ENCODE measurements at regions not wholly inside any gene's neighbourhood (a gene's known extent, or its start where the extent isn't known, plus 50 kb on each side); places are given as distances from the start of the nearest gene placed in this dataset.

DNA sequence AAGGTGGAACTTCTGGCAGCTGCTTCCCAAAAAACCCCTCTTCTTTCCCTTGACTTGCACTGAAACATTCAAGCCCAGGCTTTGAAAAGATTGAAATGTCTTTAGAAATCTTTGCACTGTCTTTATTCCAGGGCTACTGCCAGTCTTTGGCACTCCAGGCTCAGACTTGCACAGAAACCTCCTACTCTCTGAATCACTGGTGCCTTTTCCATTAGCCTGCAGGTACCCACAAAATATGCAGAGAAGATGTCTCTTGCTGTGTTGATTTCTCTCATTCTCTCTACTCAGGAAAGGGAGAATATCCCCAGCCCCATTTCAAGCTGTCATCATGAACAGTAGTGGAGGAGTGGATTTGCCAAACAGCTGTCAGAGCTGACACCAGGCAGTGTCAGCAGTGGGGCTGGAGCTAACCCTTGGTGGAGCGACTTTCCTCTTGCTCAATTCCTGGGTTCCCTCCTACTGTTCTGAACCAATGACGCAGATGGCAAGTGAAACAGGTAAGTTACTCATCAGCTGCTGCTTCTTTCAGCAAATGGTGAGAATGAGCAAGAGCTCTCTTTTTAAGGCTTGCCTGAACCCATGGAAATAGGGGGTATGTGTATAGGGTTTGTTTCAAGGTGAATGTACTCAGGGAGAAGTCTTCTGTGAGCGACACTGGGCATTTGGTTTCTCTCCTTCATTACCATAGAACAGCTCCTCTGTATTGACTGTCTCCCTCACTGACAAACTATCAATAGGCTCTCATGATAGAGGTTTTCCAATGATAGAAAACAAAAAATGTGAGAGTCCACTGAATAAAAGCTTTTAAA, 362.4 kb downstream of the ADRA2A start (continued):
- no peak for TF ChIP-seq BCL11A (tag by site-specific recombination; IDR thresholded peaks at IDR 0.05; ENCODE audit: low read depth)
- no peak for TF ChIP-seq PRDM1 (tag by site-specific recombination; IDR thresholded peaks at IDR 0.05)
- TF ChIP-seq, protein P1, sequence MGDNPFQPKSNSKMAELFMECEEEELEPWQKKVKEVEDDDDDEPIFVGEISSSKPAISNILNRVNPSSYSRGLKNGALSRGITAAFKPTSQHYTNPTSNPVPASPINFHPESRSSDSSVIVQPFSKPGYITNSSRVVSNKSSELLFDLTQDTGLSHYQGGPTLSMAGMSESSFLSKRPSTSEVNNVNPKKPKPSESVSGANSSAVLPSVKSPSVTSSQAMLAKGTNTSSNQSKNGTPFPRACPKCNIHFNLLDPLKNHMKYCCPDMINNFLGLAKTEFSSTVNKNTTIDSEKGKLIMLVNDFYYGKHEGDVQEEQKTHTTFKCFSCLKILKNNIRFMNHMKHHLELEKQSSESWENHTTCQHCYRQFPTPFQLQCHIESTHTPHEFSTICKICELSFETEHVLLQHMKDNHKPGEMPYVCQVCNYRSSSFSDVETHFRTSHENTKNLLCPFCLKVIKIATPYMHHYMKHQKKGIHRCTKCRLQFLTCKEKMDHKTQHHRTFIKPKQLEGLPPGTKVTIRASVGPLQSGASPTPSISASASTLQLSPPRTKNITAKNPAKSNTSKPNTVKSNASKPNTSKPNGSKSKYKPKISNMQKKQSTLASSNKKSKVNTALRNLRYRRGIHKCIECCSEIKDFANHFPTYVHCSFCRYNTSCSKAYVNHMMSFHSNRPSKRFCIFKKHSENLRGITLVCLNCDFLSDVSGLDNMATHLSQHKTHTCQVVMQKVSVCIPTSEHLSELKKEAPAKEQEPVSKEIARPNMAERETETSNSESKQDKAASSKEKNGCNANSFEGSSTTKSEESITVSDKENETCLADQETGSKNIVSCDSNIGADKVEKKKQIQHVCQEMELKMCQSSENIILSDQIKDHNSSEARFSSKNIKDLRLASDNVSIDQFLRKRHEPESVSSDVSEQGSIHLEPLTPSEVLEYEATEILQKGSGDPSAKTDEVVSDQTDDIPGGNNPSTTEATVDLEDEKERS (tag by site-specific recombination; IDR thresholded peaks at IDR 0.05) = no peak
- TF ChIP-seq ZNF423 (tag by site-specific recombination; IDR thresholded peaks at IDR 0.05) = no peak
- no peak for TF ChIP-seq YY2 (tag by site-specific recombination; IDR thresholded peaks at IDR 0.05)
- TF ChIP-seq, protein P2, sequence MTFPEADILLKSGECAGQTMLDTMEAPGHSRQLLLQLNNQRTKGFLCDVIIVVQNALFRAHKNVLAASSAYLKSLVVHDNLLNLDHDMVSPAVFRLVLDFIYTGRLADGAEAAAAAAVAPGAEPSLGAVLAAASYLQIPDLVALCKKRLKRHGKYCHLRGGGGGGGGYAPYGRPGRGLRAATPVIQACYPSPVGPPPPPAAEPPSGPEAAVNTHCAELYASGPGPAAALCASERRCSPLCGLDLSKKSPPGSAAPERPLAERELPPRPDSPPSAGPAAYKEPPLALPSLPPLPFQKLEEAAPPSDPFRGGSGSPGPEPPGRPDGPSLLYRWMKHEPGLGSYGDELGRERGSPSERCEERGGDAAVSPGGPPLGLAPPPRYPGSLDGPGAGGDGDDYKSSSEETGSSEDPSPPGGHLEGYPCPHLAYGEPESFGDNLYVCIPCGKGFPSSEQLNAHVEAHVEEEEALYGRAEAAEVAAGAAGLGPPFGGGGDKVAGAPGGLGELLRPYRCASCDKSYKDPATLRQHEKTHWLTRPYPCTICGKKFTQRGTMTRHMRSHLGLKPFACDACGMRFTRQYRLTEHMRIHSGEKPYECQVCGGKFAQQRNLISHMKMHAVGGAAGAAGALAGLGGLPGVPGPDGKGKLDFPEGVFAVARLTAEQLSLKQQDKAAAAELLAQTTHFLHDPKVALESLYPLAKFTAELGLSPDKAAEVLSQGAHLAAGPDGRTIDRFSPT (tag by site-specific recombination; IDR thresholded peaks at IDR 0.05) = no peak
- TF ChIP-seq ZNF433 (tag by site-specific recombination; IDR thresholded peaks at IDR 0.05; ENCODE audit: low read depth) = no peak

DNA sequence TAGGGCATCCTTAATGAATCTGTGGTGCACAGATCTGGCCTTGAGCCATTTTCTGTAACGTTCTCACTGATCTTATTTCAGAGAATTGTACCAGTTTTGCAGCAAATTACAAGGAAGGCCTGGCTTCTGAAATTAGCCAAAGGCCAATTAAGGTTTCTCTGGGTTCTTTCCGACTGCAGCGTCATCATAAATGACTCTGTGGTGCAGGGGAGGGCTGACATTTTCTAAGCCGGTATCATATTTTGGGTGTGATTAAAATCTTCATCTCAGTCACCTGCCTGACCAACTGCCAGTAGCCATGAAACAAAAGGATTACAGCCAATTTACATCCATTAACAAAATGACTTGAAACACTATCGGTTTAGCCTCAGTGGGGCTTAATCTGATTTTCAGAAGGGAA, 363.7 kb downstream of the ADRA2A start:
- ChIA-PET POLR2A (no interaction called here), CTCF (no interaction called here)
- no peak for TF ChIP-seq ZFP37 (tag by site-specific recombination; IDR thresholded peaks at IDR 0.05)
- no peak for TF ChIP-seq ZNF654 (tag by site-specific recombination; IDR thresholded peaks at IDR 0.05; ENCODE audit: low read depth)
- TF ChIP-seq, protein P3, sequence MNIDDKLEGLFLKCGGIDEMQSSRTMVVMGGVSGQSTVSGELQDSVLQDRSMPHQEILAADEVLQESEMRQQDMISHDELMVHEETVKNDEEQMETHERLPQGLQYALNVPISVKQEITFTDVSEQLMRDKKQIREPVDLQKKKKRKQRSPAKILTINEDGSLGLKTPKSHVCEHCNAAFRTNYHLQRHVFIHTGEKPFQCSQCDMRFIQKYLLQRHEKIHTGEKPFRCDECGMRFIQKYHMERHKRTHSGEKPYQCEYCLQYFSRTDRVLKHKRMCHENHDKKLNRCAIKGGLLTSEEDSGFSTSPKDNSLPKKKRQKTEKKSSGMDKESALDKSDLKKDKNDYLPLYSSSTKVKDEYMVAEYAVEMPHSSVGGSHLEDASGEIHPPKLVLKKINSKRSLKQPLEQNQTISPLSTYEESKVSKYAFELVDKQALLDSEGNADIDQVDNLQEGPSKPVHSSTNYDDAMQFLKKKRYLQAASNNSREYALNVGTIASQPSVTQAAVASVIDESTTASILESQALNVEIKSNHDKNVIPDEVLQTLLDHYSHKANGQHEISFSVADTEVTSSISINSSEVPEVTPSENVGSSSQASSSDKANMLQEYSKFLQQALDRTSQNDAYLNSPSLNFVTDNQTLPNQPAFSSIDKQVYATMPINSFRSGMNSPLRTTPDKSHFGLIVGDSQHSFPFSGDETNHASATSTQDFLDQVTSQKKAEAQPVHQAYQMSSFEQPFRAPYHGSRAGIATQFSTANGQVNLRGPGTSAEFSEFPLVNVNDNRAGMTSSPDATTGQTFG (tag by site-specific recombination; IDR thresholded peaks at IDR 0.05; ENCODE audit: borderline replicate concordance) = no peak
- TF ChIP-seq ZNF555 (tag by site-specific recombination; conservative IDR thresholded peaks at IDR 0.05) = no peak
- no peak for TF ChIP-seq ZNF558 (tag by site-specific recombination; IDR thresholded peaks at IDR 0.05)
- no peak for TF ChIP-seq ZBTB21 (tag by site-specific recombination; IDR thresholded peaks at IDR 0.05)
- no peak for TF ChIP-seq ZNF48 (tag by site-specific recombination; IDR thresholded peaks at IDR 0.05)
- no peak for TF ChIP-seq MYNN (tag by site-specific recombination; IDR thresholded peaks at IDR 0.05; ENCODE audit: borderline replicate concordance)
- TF ChIP-seq, protein P4, sequence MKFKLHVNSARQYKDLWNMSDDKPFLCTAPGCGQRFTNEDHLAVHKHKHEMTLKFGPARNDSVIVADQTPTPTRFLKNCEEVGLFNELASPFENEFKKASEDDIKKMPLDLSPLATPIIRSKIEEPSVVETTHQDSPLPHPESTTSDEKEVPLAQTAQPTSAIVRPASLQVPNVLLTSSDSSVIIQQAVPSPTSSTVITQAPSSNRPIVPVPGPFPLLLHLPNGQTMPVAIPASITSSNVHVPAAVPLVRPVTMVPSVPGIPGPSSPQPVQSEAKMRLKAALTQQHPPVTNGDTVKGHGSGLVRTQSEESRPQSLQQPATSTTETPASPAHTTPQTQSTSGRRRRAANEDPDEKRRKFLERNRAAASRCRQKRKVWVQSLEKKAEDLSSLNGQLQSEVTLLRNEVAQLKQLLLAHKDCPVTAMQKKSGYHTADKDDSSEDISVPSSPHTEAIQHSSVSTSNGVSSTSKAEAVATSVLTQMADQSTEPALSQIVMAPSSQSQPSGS (tag by site-specific recombination; IDR thresholded peaks at IDR 0.05; ENCODE audit: low read depth) = no peak
- TF ChIP-seq, protein P5, sequence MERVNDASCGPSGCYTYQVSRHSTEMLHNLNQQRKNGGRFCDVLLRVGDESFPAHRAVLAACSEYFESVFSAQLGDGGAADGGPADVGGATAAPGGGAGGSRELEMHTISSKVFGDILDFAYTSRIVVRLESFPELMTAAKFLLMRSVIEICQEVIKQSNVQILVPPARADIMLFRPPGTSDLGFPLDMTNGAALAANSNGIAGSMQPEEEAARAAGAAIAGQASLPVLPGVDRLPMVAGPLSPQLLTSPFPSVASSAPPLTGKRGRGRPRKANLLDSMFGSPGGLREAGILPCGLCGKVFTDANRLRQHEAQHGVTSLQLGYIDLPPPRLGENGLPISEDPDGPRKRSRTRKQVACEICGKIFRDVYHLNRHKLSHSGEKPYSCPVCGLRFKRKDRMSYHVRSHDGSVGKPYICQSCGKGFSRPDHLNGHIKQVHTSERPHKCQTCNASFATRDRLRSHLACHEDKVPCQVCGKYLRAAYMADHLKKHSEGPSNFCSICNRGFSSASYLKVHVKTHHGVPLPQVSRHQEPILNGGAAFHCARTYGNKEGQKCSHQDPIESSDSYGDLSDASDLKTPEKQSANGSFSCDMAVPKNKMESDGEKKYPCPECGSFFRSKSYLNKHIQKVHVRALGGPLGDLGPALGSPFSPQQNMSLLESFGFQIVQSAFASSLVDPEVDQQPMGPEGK (tag by site-specific recombination; IDR thresholded peaks at IDR 0.05) = no peak
- TF ChIP-seq ZNF121 (tag by site-specific recombination; IDR thresholded peaks at IDR 0.05) = no peak
- no peak for TF ChIP-seq ZNF350 (tag by site-specific recombination; IDR thresholded peaks at IDR 0.05)
- Histone ChIP-seq H3K27ac (ENCODE audit: extremely low read depth, low read depth, low read length) (no peak overlapping the region), H3K4me1 (ENCODE audit: control insufficient read depth, insufficient read depth, low read length) (no peaks in the 10 kb centered on the region), H3K4me3 (ENCODE audit: low read depth, low read length) (no peak overlapping the region), H3K36me3 (ENCODE audit: control insufficient read depth in 2 of 2, insufficient read depth in 1 of 2, low read length in 2 of 2) (no peaks in the 10 kb centered on the region), H3K9me3 (ENCODE audit: control insufficient read depth, insufficient read depth, low read depth, low read length) (no peaks in the 10 kb centered on the region)

Measured in HEK293 (cell line).